ENCODE measurements at regions not wholly inside any gene's neighbourhood (a gene's known extent, or its start where the extent isn't known, plus 50 kb on each side); places are given as distances from the start of the nearest gene placed in this dataset.
"Not testable (repeated sequence)": the region's sequence is repeated elsewhere in the genome, so short reads cannot be mapped to it uniquely, and the experiment has no call there.

GRCh38 chr7:126022452-126022851 is 1092.8 kb upstream of the POT1 start:
- no peak for DNase-seq (ENCODE audit: low read depth in 4 of 4, low spot score in 3 of 4)

- DNase-seq (ENCODE audit: low read depth in 4 of 4, low spot score in 3 of 4): no peak
Measured at GRCh38 chr7:126016722-126017121, 1087.1 kb upstream of the POT1 start.

DNA sequence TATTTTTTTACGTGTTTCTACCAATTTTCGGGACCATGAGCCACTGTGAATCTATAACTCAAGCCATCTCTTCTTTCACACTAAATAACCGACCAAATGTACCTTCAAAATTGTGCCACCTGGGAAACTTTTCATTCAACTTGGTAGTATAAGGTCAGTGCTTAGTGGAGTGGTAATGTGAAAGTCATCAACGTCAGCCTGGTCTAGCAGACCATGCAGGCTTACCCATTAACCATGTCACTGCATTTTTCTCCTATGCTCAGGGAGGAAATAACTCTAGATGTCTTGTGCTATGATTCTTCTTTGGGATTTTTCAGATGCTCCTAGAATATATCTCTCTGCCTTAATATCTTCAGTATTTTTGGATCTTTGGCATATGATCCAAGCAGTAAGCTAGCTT is 1075.4 kb upstream of the POT1 start:
- no peak for DNase-seq (ENCODE audit: low read depth in 4 of 4, low spot score in 3 of 4)

- DNase-seq (ENCODE audit: low read depth in 4 of 4, low spot score in 3 of 4): no peak
Measured at GRCh38 chr7:126001349-126001748, 1071.7 kb upstream of the POT1 start.

DNA sequence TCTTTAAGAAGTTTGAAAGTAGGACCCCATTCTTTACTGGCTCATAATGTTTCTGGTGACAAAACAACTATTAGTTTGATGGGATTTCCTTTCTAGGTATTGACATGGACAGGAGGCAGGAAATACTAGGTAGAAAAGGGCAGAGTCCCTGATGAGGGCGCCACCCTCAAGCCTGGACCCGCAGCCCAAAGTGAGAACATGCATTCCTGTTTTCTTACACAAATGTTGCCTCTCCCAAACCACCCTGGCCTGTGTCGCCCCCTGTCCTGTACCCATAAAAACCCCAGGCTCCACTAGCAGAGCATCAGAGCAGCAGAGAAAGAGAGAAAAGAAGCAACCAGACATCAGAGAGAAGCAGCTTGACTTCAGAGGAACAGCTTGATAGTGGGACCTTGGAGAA is 1055.2 kb upstream of the POT1 start:
- no peak for DNase-seq (ENCODE audit: low read depth in 4 of 4, low spot score in 3 of 4)

DNA sequence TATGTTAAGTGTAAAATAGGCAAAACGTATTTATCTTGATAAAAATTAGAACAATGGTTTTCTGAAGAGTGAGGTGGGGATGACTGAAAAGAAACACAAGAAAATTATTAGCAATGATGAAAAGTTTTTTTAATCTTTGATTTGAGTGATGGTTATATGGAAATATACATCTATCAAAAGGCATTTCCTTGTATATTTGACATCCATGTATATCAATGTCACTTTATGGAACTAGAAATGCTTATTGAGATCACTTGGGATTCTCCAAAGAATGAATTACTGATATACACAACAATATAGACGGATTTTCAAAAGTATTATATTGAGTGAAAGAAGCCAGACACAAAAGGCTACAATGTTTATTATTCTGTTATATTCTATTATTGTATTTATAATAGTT is 1042.0 kb upstream of the POT1 start:
- no peak for DNase-seq (ENCODE audit: low read depth in 4 of 4, low spot score in 3 of 4)

DNA sequence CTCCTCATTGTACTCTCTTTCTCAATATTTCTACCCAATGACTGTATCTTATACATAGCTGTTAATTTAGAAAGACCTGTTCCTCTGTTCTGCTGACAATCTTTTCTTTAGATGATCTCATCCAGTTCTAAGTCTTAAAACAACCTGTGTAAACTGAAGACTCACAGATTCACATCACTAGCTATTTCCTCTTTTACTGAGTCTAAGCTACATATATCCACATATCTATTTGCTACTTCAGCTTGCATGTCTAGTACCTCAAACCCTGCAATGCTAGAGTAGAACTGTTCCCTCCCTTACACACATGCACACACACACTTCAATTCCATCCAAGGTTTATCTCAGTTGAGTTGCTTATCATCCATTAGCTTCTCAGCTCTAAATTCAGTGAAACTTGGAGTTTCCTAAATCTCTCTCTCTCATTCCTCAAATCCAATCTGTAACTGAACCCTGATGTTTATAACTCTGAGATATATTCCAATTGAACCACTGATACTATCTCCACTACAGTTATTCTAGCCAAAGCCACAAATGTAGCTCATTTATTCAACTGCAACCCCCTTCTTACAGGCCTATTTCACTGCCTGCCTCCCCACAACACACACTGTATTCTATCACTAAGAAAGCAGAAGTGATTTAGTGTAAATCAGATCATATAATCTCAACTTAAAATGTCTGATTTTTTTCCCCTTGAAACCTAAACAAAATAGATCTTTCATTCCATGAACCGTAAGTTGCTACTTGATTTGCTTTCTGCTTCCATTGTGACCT is 1036.8 kb upstream of the POT1 start:
- no peak for DNase-seq (ENCODE audit: low read depth in 4 of 4, low spot score in 3 of 4)

GRCh38 chr7:125934955-125935354 is 1005.3 kb upstream of the POT1 start:
- DNase-seq (ENCODE audit: low read depth in 4 of 4, low spot score in 3 of 4): no peak

GRCh38 chr7:125934539-125934938 is 1004.9 kb upstream of the POT1 start:
- DNase-seq (ENCODE audit: low read depth in 4 of 4, low spot score in 3 of 4): no peak

DNA sequence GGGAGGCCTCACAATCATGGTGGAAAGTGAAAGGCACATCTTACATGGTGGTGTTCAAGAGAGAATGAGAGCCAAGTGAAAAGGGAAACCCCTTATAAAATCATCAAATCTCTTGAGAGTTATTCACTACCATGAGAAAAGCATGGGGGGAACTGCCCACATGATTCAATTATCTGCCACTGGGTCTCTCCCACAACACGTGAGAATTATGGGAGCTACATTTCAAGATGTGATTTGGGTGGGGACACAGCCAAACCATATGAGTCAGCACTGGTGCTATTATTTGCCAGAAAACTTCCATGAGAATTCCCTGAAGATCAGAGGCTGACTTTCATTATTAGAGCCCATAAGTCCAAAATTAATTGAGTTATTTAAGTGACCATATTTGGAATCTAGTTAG is 1001.2 kb upstream of the POT1 start:
- DNase-seq (ENCODE audit: low read depth in 4 of 4, low spot score in 3 of 4): no peak

- DNase-seq (ENCODE audit: low read depth in 4 of 4, low spot score in 3 of 4): no peak
Measured at GRCh38 chr7:125927556-125927955, 997.9 kb upstream of the POT1 start.

GRCh38 chr7:125926621-125927020 is 997.0 kb upstream of the POT1 start:
- DNase-seq (ENCODE audit: low read depth in 4 of 4, low spot score in 3 of 4): no peak

- no peak for DNase-seq (ENCODE audit: low read depth in 4 of 4, low spot score in 3 of 4)
Measured at GRCh38 chr7:125924037-125924436, 994.4 kb upstream of the POT1 start.

DNA sequence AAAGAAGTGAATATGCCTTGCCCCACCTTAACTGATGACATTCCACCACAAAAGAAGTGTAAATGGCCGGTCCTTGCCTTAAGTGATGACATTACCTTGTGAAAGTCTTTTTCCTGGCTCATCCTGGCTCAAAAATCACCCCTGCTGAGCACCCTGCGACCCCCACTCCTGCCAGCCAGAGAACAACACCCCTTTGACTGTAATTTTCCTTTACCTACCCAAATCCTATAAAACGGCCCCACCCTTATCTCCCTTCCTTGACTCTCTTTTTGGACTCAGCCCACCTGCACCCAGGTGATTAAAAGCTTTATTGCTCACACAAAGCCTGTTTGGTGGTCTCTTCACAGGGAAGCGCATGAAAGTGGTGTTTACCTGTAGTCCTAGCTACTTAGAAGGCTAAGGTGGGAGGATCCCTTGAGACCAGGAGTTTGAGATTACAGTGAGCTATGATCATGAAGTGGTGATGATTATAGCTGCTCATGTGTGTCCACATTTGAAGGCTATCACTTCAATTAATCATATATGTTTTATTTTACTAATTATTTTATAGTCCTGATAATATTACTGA is 985.8 kb upstream of the POT1 start:
- DNase-seq (ENCODE audit: low read depth in 4 of 4, low spot score in 3 of 4): not testable (repeated sequence)

DNA sequence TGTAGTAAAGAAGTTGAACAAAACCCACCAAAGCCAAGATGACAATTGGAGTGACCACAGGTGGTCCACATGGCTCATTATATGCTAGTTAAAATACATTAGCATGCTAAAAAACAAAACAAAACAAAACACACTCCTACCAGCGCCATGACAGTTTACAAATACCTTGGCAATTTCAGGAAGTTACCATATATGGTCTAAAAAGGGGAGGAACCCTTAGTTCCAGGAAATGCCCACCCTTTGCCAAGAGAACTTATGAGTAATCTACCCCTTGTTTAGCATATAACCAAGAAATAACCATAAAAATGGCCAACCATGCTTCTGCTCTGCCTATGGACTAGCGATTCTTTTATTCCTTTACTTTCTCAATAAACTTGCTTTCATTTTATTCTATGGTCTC is 979.1 kb upstream of the POT1 start:
- DNase-seq (ENCODE audit: low read depth in 4 of 4, low spot score in 3 of 4): no peak

GRCh38 chr7:125899577-125899976 is 970.0 kb upstream of the POT1 start:
- no peak for DNase-seq (ENCODE audit: low read depth in 4 of 4, low spot score in 3 of 4)

DNA sequence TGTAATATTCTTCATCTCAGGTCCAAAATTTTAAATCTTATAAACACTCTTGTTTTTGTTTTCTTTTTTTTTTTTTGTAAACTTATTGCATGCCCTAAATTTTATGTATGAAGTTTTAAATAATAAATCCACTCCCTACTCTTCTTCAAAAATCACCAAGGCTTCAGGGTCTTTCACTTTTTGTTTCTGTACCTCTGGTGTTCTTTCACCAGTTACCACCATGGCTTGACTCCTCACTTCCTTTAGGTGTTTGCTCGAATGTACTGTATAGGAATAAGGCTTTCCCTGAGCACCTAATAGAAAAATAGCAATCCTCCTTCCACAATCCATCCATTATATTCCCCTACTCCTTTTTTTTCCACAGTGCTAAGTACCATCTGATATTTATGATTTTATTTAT is 962.8 kb upstream of the POT1 start:
- DNase-seq (ENCODE audit: low read depth in 4 of 4, low spot score in 3 of 4): no peak

GRCh38 chr7:125878988-125879387 is 949.4 kb upstream of the POT1 start:
- no peak for DNase-seq (ENCODE audit: low read depth in 4 of 4, low spot score in 3 of 4)

DNA sequence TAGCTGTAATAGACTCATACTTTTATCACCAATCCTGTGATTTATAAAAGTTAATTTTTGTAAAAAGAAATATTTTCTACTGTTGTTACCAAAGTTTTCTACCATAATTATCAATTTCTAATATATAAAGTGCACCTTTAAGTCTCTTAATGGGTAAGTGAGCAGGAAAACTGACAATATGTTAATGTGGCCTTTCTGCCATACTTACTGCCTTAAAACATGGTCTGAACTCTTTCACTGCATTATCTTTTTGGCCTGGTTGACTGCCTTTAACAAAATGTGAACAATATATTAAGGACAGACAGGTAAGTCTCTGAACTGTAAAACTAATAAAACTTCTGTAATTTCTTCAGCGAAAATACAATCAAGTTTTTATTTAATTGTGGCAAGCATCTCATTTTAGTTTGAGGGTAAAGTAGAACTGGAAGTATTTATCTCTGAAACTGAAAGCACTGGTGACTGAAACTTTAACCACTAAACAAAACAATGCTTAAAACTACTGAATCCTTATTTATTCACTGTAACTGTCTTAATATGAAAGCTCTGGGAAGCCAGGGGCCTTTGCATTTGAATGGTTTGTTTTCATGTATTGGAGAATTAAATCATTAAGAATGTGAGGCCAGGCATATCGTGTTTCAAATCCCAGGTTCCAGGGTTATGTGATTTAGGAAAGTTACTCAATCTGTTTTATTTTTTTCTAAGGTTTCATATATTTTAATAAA is 948.8 kb upstream of the POT1 start:
- no peak for DNase-seq (ENCODE audit: low read depth in 4 of 4, low spot score in 3 of 4)

DNA sequence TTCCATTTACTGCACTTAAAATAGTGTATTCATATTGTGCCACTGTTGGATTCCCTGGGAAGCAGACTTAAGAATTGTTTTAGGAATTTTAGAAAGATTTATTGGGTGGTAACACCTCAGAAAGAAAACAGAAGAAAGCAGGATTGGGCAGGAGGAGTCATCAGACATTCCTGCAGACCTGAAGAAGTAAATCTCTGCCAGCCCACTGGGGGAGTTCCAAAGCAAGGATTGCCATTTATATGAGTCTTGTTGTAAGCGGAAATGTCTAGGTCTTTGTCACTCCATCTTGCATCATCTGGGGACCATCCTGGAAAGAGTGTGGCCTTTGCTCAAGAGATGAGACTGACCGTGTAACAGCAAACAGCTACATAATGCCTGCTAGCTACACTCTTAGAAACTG is 947.6 kb upstream of the POT1 start:
- no peak for DNase-seq (ENCODE audit: low read depth in 4 of 4, low spot score in 3 of 4)

- no peak for DNase-seq (ENCODE audit: low read depth in 4 of 4, low spot score in 3 of 4)
Measured at GRCh38 chr7:125876431-125876830, 946.8 kb upstream of the POT1 start.

DNA sequence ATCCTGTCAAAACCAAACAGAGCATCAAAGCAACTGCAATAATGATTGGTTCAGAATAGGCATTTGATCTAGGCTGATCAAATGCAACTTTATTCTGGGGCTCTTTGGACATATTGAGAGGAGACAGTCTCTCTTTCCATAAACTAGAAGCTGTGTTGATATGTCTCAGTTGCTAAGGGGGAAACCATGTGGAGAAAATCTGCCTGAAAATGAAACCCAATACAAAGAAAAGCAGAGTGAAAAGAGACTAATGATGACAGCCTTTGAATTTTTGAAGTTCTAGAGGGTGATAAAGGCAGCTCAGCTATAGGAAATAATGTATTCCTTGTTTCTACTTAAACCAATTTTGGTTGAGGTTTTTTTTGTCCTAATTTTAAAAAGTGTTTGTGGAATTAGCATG is 941.8 kb upstream of the POT1 start:
- no peak for DNase-seq (ENCODE audit: low read depth in 4 of 4, low spot score in 3 of 4)

All from left renal pelvis (tissue), 4 donors.